SK-N-SH treated with all-trans-retinoic acid at 6 μM for 48 hours (cell line): ENCODE measurements at regions not wholly inside any gene's neighbourhood (a gene's known extent, or its start where the extent isn't known, plus 50 kb on each side); places are given as distances from the start of the nearest gene placed in this dataset.
A peak's percentile ranks its signal among the peaks of the same experiment; 100 is the strongest.
"Not testable (repeated sequence)": the region's sequence is repeated elsewhere in the genome, so short reads cannot be mapped to it uniquely, and the experiment has no call there.

ENCODE experiments used
- ATAC-seq: fragments of 200-7000 bp; cut with Tn5 transposase; 3 replicates; pipeline ENCODE4 v1.9.1; 2020; ENCODE audit warnings: mild to moderate bottlenecking, moderate library complexity
- ARNTL ChIP-seq: fragments of 450-650 bp; formaldehyde crosslinking; IDR thresholded peaks from 2 replicates; pipeline ENCODE4 v1.5.0; 2020; ENCODE audit warnings: low read depth, mild to moderate bottlenecking, moderate library complexity, borderline replicate concordance
- BACH2 ChIP-seq: fragments of 250-450 bp; sonication (Bioruptor Pico); IDR thresholded peaks from 2 replicates; pipeline ENCODE4 v1.9.0; 2021; ENCODE audit warnings: mild to moderate bottlenecking, borderline replicate concordance
- CSDC2 ChIP-seq: fragments of 250-450 bp; sonication (Bioruptor Pico); IDR thresholded peaks from 2 replicates; pipeline ENCODE4 v1.5.0; 2020; ENCODE audit warnings: mild to moderate bottlenecking, moderate library complexity
- ESRRG ChIP-seq: fragments of 250-450 bp; sonication (Bioruptor Pico); IDR thresholded peaks from 2 replicates; pipeline ENCODE4 v1.6.1; 2021; ENCODE audit warnings: mild to moderate bottlenecking
- GLIS3 ChIP-seq: fragments of 250-450 bp; sonication (Bioruptor Pico); IDR thresholded peaks from 2 replicates; pipeline ENCODE4 v1.5.0; 2020; ENCODE audit warnings: mild to moderate bottlenecking, moderate library complexity
- ISL1 ChIP-seq: fragments of 250-450 bp; sonication (Bioruptor Pico); IDR thresholded peaks from 2 replicates; pipeline ENCODE4 v2.1.2; 2022; ENCODE audit warnings: mild to moderate bottlenecking, moderate library complexity
- OSR1 ChIP-seq: fragments of 250-450 bp; sonication (Bioruptor Pico); IDR thresholded peaks from 2 replicates; pipeline ENCODE4 v1.8.0; 2022; ENCODE audit warnings: moderate library complexity, mild to moderate bottlenecking, inconsistent platforms
- PPARA ChIP-seq: fragments of 250-450 bp; sonication (Bioruptor Pico); IDR thresholded peaks from 2 replicates; pipeline ENCODE4 v1.5.0; 2020; ENCODE audit warnings: mild to moderate bottlenecking, borderline replicate concordance
- SNAI2 ChIP-seq: fragments of 250-450 bp; sonication (Bioruptor Pico); IDR thresholded peaks from 2 replicates; pipeline ENCODE4 v1.5.0; 2020; ENCODE audit warnings: mild to moderate bottlenecking, moderate library complexity
- TCF4 ChIP-seq: fragments of 250-450 bp; sonication (Bioruptor Pico); IDR thresholded peaks from 2 replicates; pipeline ENCODE4 v1.8.0; 2021; ENCODE audit warnings: mild to moderate bottlenecking, moderate library complexity, borderline replicate concordance
- TOX ChIP-seq: fragments of 250-450 bp; sonication (Bioruptor Pico); IDR thresholded peaks from 2 replicates; pipeline ENCODE4 v1.8.0; 2021; ENCODE audit warnings: mild to moderate bottlenecking, moderate library complexity, borderline replicate concordance
- ZC3H10 ChIP-seq: fragments of 250-450 bp; sonication (Bioruptor Pico); IDR thresholded peaks from 2 replicates; pipeline ENCODE4 v1.5.1; 2021; ENCODE audit warnings: mild to moderate bottlenecking, moderate library complexity
- ZFP30 ChIP-seq: fragments of 450-650 bp; formaldehyde crosslinking; IDR thresholded peaks from 2 replicates; pipeline ENCODE4 v1.5.0; 2022; ENCODE audit warnings: mild to moderate bottlenecking, moderate library complexity
- ZNF565 ChIP-seq: fragments of 450-650 bp; formaldehyde crosslinking; conservative IDR thresholded peaks from 2 replicates; pipeline ENCODE4 v1.5.0; 2020; ENCODE audit warnings: low read depth, mild to moderate bottlenecking, moderate library complexity
- ZNF70 ChIP-seq: fragments of 450-650 bp; formaldehyde crosslinking; IDR thresholded peaks from 2 replicates; pipeline ENCODE4 v1.5.0; 2020; ENCODE audit warnings: mild to moderate bottlenecking, moderate library complexity
- ZNF8 ChIP-seq: fragments of 450-650 bp; formaldehyde crosslinking; IDR thresholded peaks from 2 replicates; pipeline ENCODE4 v1.5.0; 2020; ENCODE audit warnings: mild to moderate bottlenecking, moderate library complexity
- TF ChIP-seq, protein P1 (sequence below): fragments of 250-450 bp; sonication (Bioruptor Pico); IDR thresholded peaks from 2 replicates; pipeline ENCODE4 v1.5.1; 2020; ENCODE audit warnings: low read depth, mild to moderate bottlenecking, moderate library complexity
- TF ChIP-seq, protein P2 (sequence below): fragments of 250-450 bp; sonication (Bioruptor Pico); IDR thresholded peaks from 2 replicates; pipeline ENCODE4 v1.8.0; 2020; ENCODE audit warnings: mild to moderate bottlenecking, moderate library complexity, borderline replicate concordance
- TF ChIP-seq, protein P3 (sequence below): fragments of 250-450 bp; sonication (Bioruptor Pico); IDR thresholded peaks from 2 replicates; pipeline ENCODE4 v1.5.1; 2021; ENCODE audit warnings: mild to moderate bottlenecking, moderate library complexity

DNA sequence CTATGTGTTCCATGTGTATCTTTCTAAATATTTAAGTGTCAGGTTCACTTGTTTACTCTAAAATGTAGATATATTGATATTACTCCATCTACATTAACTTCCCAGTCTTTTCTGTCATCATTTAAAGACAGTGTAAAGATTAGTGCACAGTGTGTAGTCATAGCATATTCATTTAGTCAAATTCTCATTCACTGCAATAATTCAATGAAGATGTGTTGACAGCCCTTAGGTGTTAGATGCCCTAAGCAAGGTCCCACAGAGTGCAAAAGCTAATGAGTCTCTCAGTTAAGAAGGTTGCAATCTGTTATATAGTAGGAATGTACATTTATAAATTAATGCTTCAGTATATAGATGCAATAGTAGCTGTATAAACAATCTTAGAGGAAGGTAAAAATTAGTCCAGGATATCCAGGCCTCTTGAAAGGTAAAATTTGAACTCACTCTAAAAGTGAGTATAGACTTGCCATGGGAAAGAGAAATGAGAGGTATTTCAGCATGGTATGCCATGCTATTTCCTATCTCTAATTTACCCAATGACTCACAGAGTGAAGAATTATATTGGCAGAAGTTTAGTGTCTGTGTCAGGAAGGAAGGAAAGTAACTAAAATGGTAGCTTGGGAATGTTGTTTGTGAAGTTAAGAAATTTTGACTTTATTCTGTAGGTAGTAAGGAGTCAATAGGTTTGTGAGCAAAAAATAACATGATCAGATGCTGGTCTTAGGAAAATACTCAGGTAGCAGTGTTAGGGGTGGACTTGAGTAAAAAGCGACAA, 969.9 kb upstream of the CITED2 start:
- ATAC-seq, result peak; percentile 92

DNA sequence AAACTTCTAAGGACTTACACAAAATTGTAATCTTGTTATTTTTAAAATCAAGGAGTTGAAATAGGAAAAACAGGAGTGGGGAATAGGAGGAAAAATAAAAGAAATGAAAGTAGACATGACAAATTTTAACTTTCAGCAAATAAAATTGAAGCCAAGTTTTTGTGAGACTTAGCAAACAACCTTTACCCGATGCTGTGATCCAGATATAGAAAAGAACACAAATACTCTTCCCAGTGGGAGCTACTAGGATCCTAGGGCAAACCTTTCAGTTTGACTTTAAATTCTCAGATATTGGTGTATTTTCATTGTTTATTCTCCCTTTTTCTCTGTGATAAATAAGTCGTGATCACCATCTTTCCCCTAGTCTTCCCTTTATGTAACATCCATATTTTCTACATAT, 968.7 kb upstream of the CITED2 start:
- TF ChIP-seq ZNF70 (CRISPR knock-in tag) (no peak), SNAI2 (CRISPR knock-in tag) (no peak), TCF4 (CRISPR knock-in tag) (no peak), ARNTL (CRISPR knock-in tag) (no peak), TOX (no peak), ESRRG (CRISPR knock-in tag) (no peak), CSDC2 (no peak)
- TF ChIP-seq, protein P1, sequence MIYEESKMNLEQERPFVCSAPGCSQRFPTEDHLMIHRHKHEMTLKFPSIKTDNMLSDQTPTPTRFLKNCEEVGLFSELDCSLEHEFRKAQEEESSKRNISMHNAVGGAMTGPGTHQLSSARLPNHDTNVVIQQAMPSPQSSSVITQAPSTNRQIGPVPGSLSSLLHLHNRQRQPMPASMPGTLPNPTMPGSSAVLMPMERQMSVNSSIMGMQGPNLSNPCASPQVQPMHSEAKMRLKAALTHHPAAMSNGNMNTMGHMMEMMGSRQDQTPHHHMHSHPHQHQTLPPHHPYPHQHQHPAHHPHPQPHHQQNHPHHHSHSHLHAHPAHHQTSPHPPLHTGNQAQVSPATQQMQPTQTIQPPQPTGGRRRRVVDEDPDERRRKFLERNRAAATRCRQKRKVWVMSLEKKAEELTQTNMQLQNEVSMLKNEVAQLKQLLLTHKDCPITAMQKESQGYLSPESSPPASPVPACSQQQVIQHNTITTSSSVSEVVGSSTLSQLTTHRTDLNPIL (CRISPR knock-in tag), result no peak

More for the DNA sequence above, 969.9 kb upstream of the CITED2 start:
- TF ChIP-seq ARNTL (CRISPR knock-in tag) (no peak), ZNF8 (CRISPR knock-in tag) (peak; percentile 46; the same call in 1 of the 2 replicates), SNAI2 (CRISPR knock-in tag) (no peak), ISL1 (CRISPR knock-in tag) (peak; percentile 47), ZNF565 (CRISPR knock-in tag) (no peak)
- TF ChIP-seq, protein P2, sequence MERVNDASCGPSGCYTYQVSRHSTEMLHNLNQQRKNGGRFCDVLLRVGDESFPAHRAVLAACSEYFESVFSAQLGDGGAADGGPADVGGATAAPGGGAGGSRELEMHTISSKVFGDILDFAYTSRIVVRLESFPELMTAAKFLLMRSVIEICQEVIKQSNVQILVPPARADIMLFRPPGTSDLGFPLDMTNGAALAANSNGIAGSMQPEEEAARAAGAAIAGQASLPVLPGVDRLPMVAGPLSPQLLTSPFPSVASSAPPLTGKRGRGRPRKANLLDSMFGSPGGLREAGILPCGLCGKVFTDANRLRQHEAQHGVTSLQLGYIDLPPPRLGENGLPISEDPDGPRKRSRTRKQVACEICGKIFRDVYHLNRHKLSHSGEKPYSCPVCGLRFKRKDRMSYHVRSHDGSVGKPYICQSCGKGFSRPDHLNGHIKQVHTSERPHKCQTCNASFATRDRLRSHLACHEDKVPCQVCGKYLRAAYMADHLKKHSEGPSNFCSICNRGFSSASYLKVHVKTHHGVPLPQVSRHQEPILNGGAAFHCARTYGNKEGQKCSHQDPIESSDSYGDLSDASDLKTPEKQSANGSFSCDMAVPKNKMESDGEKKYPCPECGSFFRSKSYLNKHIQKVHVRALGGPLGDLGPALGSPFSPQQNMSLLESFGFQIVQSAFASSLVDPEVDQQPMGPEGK (CRISPR knock-in tag), result no peak

DNA sequence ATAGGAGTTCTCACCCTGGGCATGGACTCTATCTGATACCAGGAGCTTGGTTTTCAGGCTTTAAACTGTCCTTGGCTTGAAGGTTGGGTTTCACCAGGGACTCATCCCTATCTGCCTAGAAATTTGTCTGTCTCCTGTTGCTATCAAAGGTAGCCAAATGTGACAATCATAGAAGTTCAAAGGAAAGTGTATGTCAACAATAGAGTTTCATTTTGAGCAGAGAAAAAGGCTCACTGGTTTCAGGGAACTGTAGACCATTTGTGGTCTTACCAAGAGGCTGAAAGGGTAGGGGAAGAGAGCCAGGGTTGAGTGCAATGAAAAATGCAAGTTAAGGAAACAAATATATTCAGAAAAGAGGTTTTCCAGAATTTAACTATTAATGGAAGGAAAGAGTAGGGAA, 966.8 kb upstream of the CITED2 start:
- no peak for TF ChIP-seq GLIS3 (CRISPR knock-in tag)
- TF ChIP-seq ZC3H10 (CRISPR knock-in tag), result no peak
- no peak for TF ChIP-seq PPARA (CRISPR knock-in tag)
- TF ChIP-seq ARNTL (CRISPR knock-in tag), result no peak
- no peak for TF ChIP-seq ISL1 (CRISPR knock-in tag)
- no peak for TF ChIP-seq BACH2 (CRISPR knock-in tag)
- TF ChIP-seq ZNF565 (CRISPR knock-in tag), result no peak
- TF ChIP-seq, protein P2 (CRISPR knock-in tag), result no peak
- TF ChIP-seq, protein P3, sequence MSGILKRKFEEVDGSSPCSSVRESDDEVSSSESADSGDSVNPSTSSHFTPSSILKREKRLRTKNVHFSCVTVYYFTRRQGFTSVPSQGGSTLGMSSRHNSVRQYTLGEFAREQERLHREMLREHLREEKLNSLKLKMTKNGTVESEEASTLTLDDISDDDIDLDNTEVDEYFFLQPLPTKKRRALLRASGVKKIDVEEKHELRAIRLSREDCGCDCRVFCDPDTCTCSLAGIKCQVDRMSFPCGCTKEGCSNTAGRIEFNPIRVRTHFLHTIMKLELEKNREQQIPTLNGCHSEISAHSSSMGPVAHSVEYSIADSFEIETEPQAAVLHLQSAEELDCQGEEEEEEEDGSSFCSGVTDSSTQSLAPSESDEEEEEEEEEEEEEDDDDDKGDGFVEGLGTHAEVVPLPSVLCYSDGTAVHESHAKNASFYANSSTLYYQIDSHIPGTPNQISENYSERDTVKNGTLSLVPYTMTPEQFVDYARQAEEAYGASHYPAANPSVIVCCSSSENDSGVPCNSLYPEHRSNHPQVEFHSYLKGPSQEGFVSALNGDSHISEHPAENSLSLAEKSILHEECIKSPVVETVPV (CRISPR knock-in tag), result no peak
- TF ChIP-seq ESRRG (CRISPR knock-in tag), result no peak
- no peak for ATAC-seq

More for the DNA sequence above, 968.7 kb upstream of the CITED2 start:
- ATAC-seq, result no peak

DNA sequence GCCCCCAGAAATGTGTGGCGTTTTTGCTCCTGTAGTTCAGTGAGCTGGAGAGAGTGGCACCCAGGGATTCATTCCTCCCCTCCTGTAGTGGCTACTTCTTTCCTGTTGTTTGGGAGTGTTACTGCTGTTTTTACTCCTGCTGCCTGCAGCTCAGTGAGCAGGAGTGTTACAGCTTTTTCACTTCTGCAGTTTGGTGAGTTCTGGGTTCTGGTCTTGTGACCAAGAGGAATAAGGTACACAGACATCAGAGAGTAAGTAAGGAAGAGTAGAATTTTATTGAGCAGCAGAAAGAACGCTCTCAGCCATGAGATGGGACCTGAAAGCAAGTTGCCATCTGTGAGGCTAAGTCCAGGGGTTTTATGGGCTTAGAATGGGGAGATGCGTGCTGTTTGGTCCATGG, 966.3 kb upstream of the CITED2 start:
- no peak for ATAC-seq
- no peak for TF ChIP-seq ZFP30 (CRISPR knock-in tag)
- TF ChIP-seq CSDC2, result no peak
- TF ChIP-seq ZC3H10 (CRISPR knock-in tag), result no peak
- TF ChIP-seq TCF4 (CRISPR knock-in tag), result no peak
- no peak for TF ChIP-seq GLIS3 (CRISPR knock-in tag)
- no peak for TF ChIP-seq OSR1 (CRISPR knock-in tag)
- TF ChIP-seq SNAI2 (CRISPR knock-in tag), result no peak
- TF ChIP-seq ZNF565 (CRISPR knock-in tag), result no peak
- no peak for TF ChIP-seq TOX

DNA sequence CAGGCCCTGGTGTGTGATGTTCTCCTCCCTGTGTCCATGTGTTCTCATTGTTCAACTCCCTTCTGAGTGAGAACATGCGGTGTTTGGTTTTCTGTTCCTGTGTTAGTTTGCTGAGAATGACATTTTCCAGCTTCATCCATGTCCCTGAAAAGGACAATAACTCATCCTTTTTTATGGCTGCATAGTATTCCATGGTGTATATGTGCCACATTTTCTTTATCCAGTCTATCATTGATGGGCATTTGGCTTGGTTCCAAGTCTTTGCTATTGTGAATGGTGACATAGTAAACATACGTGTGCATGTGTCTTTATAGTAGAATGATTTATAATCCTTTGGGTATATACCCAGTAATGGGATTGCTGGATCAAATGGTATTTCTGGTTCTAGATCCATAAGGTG, 964.6 kb upstream of the CITED2 start:
- not testable (repeated sequence) for ATAC-seq
